K562 (cell line): ENCODE measurements at regions not wholly inside any gene's neighbourhood (a gene's known extent, or its start where the extent isn't known, plus 50 kb on each side); places are given as distances from the start of the nearest gene placed in this dataset.

ENCODE experiments used
- ATAC-seq: fragments of 200-7000 bp; cut with Tn5 transposase; 3 replicates; pipeline ENCODE4 v1.9.1; 2020; ENCODE audit warnings: moderate library complexity
- BruUV-seq: library from RNA; stranded (reverse); fragments of 400-500 nt; replicated peaks from 2 replicates; lab custom pipeline; 2021; lab: Mats Ljungman, UMichigan
- CTCF ChIA-PET: fragments of 300-600 bp; formaldehyde crosslinking; extraction: SDS; loops from one replicate; lab custom pipeline; 2021; ENCODE audit warnings: low intra/inter-chr PET ratio; lab: Yijun Ruan, JAX
- POLR2A ChIA-PET: fragments of 300-600, 350-650 bp; sonication (Branson Sonifier 250); formaldehyde crosslinking; extraction: SDS; loops from one replicate; lab custom pipeline; 2021; ENCODE audit warnings: antibody characterized with exemption, inconsistent platforms; lab: Yijun Ruan, JAX
- DNase-seq, 4 experiments: peaks; one replicate each; pipeline versions ENCODE4 v3.0.0 to v3.0.0-alpha.2; 2011 to 2018; ENCODE audit warnings: low spot score in 3 of 4, mixed read lengths in 3 of 4; ENCODE audit errors: extremely low read depth in 1 of 4
- FAIRE-seq: peaks from 2 replicates; lab custom pipeline; 2011; peaks lifted over from hg19 to GRCh38; lab: Jason Lieb, UNC
- H2AFZ ChIP-seq: 2 replicates; pipeline ENCODE4 v1.6.0; 2011; ENCODE audit warnings: low read depth, low read length, control low read depth, inconsistent platforms
- H3K27ac ChIP-seq: fragments of 200-600 bp; 3 replicates; pipeline ENCODE4 v1.8.0; 2011; ENCODE audit warnings: low read depth, mild to moderate bottlenecking, control low read depth, inconsistent platforms, low read length, moderate library complexity, mixed read lengths; ENCODE audit errors: extremely low read depth
- H3K27me3 ChIP-seq, 2 experiments: fragments of 300-600 bp in 1 of 2; 2 replicates in 1 of 2; 3 replicates in 1 of 2; pipeline versions ENCODE4 v1.6.0 to v1.8.0; 2011; ENCODE audit warnings: inconsistent platforms in 2 of 2, low read length in 2 of 2, mild to moderate bottlenecking in 1 of 2, mixed read lengths in 1 of 2, moderate library complexity in 1 of 2; ENCODE audit not compliant: control insufficient read depth in 2 of 2, insufficient read depth in 2 of 2
- H3K36me3 ChIP-seq: fragments of 300-600 bp; 3 replicates; pipeline ENCODE4 v1.8.0; 2011; ENCODE audit warnings: mild to moderate bottlenecking, low read length, inconsistent platforms; ENCODE audit not compliant: control insufficient read depth, insufficient read depth
- H3K4me1 ChIP-seq, 2 experiments: fragments of 200-600 bp in 1 of 2; replicated peaks in 1 of 2; 2 replicates in 1 of 2; 3 replicates in 1 of 2; pipeline versions ENCODE4 v1.5.1 to v1.8.0; 2011; ENCODE audit warnings: inconsistent platforms in 2 of 2, low read length in 2 of 2, mild to moderate bottlenecking in 1 of 2, mixed read lengths in 1 of 2, moderate library complexity in 1 of 2; ENCODE audit not compliant: control insufficient read depth in 2 of 2, insufficient read depth in 2 of 2
- H3K4me2 ChIP-seq: 2 replicates; pipeline ENCODE4 v1.6.1; 2011; ENCODE audit warnings: low read length, control low read depth, inconsistent platforms, mixed read lengths; ENCODE audit not compliant: insufficient read depth
- H3K4me3 ChIP-seq: fragments of 200-600 bp; sonication (generic), shearing (Covaris generic); 2 replicates; pipeline ENCODE4 v1.5.1; 2016; ENCODE audit warnings: control low read depth, inconsistent platforms
- H3K79me2 ChIP-seq: fragments of 200-600 bp; 3 replicates; pipeline ENCODE4 v1.8.0; 2011; ENCODE audit warnings: low read length, inconsistent platforms; ENCODE audit not compliant: control insufficient read depth, insufficient read depth
- H3K9ac ChIP-seq, 2 experiments: 2 replicates each; pipeline versions ENCODE4 v1.6.0 to v1.6.1; 2011; ENCODE audit warnings: low read depth in 2 of 2, low read length in 2 of 2, control low read depth in 1 of 2, inconsistent platforms in 1 of 2, mild to moderate bottlenecking in 1 of 2, mixed read lengths in 1 of 2; ENCODE audit not compliant: insufficient read depth in 1 of 2
- H3K9me1 ChIP-seq: one replicate; pipeline ENCODE4 v1.6.0; 2011; ENCODE audit warnings: inconsistent platforms, mild to moderate bottlenecking, low read length, moderate library complexity; ENCODE audit not compliant: control insufficient read depth, insufficient read depth
- H3K9me3 ChIP-seq: replicated peaks from 2 replicates; pipeline ENCODE4 v1.5.1; 2011; ENCODE audit warnings: low read depth, low read length, inconsistent platforms; ENCODE audit not compliant: control insufficient read depth, insufficient read depth
- H4K20me1 ChIP-seq: replicated peaks from 2 replicates; pipeline ENCODE4 v1.6.1; 2011; ENCODE audit warnings: low read length, inconsistent platforms, mixed read lengths; ENCODE audit not compliant: control insufficient read depth, insufficient read depth
- BHLHE40 ChIP-seq: IDR thresholded peaks from 2 replicates; pipeline ENCODE4 v1.6.1; 2011; ENCODE audit warnings: low read length, improper control_type of control experiment
- KDM5B ChIP-seq: fragments of 200-600 bp; sonication (generic); IDR thresholded peaks from 2 replicates; pipeline ENCODE4 v1.6.1; 2012; ENCODE audit warnings: low read depth, mild to moderate bottlenecking, moderate library complexity, low read length, control low read depth, inconsistent platforms; ENCODE audit not compliant: insufficient replicate concordance
- LARP7 ChIP-seq: fragments of 450-650 bp; IDR thresholded peaks from 2 replicates; pipeline ENCODE4 v1.6.1; 2016
- NFYB ChIP-seq: IDR thresholded peaks from 2 replicates; pipeline ENCODE4 v1.6.1; 2011; ENCODE audit warnings: mild to moderate bottlenecking, moderate library complexity; ENCODE audit not compliant: insufficient read length; ENCODE audit errors: extremely low read depth
- PPARD ChIP-seq: fragments of 250-450 bp; sonication (Bioruptor Pico); IDR thresholded peaks from 2 replicates; pipeline ENCODE4 v1.8.0; 2022; ENCODE audit warnings: inconsistent platforms, mild to moderate bottlenecking, moderate library complexity
- RBM22 ChIP-seq: fragments of 200-400 bp; formaldehyde crosslinking; IDR thresholded peaks from 2 replicates; pipeline ENCODE4 v1.6.1; 2018; ENCODE audit warnings: low read length, low read depth; ENCODE audit not compliant: poor library complexity, severe bottlenecking
- SRSF3 ChIP-seq: fragments of 200-400 bp; formaldehyde crosslinking; IDR thresholded peaks from 2 replicates; pipeline ENCODE4 v1.6.1; 2016; ENCODE audit warnings: mild to moderate bottlenecking, low read length, moderate library complexity; ENCODE audit not compliant: insufficient read depth
- SUPT5H ChIP-seq: fragments of 450-650 bp; IDR thresholded peaks from 2 replicates; pipeline ENCODE4 v1.6.1; 2016
- THRAP3 ChIP-seq: fragments of 450-650 bp; IDR thresholded peaks from 2 replicates; pipeline ENCODE4 v1.6.1; 2016; ENCODE audit warnings: mild to moderate bottlenecking, inconsistent platforms, borderline replicate concordance
- ZBED1 ChIP-seq: IDR thresholded peaks from 2 replicates; pipeline ENCODE4 v1.6.1; 2014
- ZC3H4 ChIP-seq: sonication (generic); formaldehyde crosslinking; IDR thresholded peaks from 2 replicates; pipeline ENCODE4 v1.9.0; 2021; ENCODE audit warnings: missing genetic modification reagents, borderline replicate concordance
- ZNF121 ChIP-seq: sonication (generic); formaldehyde crosslinking; conservative IDR thresholded peaks from 2 replicates; pipeline ENCODE4 v1.8.0; 2022; ENCODE audit warnings: missing genetic modification reagents
- ZNF324 ChIP-seq: fragments of 250-450 bp; sonication (Bioruptor Pico); IDR thresholded peaks from 2 replicates; pipeline ENCODE4 v1.4.0; 2020; ENCODE audit warnings: mild to moderate bottlenecking
- ZNF589 ChIP-seq: fragments of 200-800 bp; sonication (Bioruptor generic); IDR thresholded peaks from 2 replicates; pipeline ENCODE4 v1.6.1; 2016; ENCODE audit warnings: low read depth, missing genetic modification characterization, missing compliant biosample characterization
- WGBS: fragments of 100-300 bp; shearing (Covaris generic); methylation state at CpG from one replicate; pipeline ENCODE4 v1.1.6; 2016; ENCODE audit warnings: low coverage, mixed read lengths; ENCODE audit not compliant: insufficient coverage; ENCODE audit errors: missing lambda C conversion rate; 5-methylcytosine and 5-hydroxymethylcytosine counted together
- in situ Hi-C: fragments of 300-500 bp; cut with MboI; formaldehyde crosslinking; loops from 4 replicates; pipeline ENCODE4 v1.15.0; 2018; ENCODE audit warnings: inconsistent platforms, mixed read lengths
- intact Hi-C: fragments of 100-400 bp; cut with micrococcal nuclease; formaldehyde crosslinking; loops from 2 replicates; pipeline ENCODE4 v1.14.2; 2022
- TF ChIP-seq, protein P1 (sequence below): fragments of 250-450 bp; sonication (Bioruptor Pico); IDR thresholded peaks from 2 replicates; pipeline ENCODE4 v1.8.0; 2022; ENCODE audit warnings: moderate library complexity, mild to moderate bottlenecking, inconsistent platforms
- TF ChIP-seq, protein P2 (sequence below): fragments of 250-450 bp; sonication (Bioruptor Pico); IDR thresholded peaks from 2 replicates; pipeline ENCODE4 v1.8.0; 2021; ENCODE audit warnings: moderate library complexity, mild to moderate bottlenecking, inconsistent platforms
- TF ChIP-seq, protein P3 (sequence below), 2 experiments: fragments of 150-350 bp in 1 of 2; IDR thresholded peaks; 2 replicates each; pipeline ENCODE4 v1.6.1; 2012 to 2016; ENCODE audit warnings: low read depth in 2 of 2, low read length in 2 of 2, mild to moderate bottlenecking in 1 of 2, moderate library complexity in 1 of 2

DNA sequence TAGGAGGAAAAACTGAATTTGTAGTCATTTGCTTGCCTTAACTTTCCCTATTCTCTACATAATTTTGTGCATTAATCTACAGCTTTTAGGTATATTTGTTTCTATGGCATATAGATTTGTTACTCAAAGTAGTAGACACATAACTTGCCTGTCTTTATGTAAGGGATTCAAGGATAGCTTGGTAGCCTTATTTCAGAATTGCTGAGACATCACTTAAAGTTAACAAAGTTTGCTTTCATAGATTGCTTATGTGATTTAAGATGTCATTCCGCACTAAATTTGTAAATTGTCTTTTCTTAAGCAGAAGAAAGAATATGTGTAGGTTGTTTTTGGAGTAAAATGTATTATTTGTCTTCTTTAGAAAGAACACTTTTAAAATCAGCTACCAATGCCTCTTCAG, 477.7 kb upstream of the NOVA1 start:
- Histone ChIP-seq H3K4me2 (no peak overlapping the region), H3K4me1 (no peaks in the 10 kb centered on the region), H3K27ac (no peak overlapping the region), H3K79me2 (no peaks in the 10 kb centered on the region), H3K9ac (no peak overlapping the region), H3K9me1 (no peaks in the 10 kb centered on the region), H3K36me3 (no peaks in the 10 kb centered on the region), H4K20me1 (no peaks in the 10 kb centered on the region), H2AFZ (no peak overlapping the region), H3K9me3 (no peaks in the 10 kb centered on the region), H3K4me3 (no peak overlapping the region), H3K27me3 (no peaks in the 10 kb centered on the region)
- BruUV-seq = no TSS peak
- CTCF ChIA-PET = no interaction called here
- no peak for FAIRE-seq
- in situ Hi-C loops = no loop called here
- TF ChIP-seq BHLHE40 = no peak
- no peak for TF ChIP-seq LARP7
- TF ChIP-seq ZNF121 (CRISPR knock-in tag) = no peak
- TF ChIP-seq SUPT5H = no peak
- no peak for TF ChIP-seq ZC3H4 (CRISPR knock-in tag)
- no peak for TF ChIP-seq THRAP3
- no peak for TF ChIP-seq ZNF324 (CRISPR knock-in tag)
- TF ChIP-seq KDM5B = no peak
- TF ChIP-seq SRSF3 = no peak
- TF ChIP-seq, protein P1, sequence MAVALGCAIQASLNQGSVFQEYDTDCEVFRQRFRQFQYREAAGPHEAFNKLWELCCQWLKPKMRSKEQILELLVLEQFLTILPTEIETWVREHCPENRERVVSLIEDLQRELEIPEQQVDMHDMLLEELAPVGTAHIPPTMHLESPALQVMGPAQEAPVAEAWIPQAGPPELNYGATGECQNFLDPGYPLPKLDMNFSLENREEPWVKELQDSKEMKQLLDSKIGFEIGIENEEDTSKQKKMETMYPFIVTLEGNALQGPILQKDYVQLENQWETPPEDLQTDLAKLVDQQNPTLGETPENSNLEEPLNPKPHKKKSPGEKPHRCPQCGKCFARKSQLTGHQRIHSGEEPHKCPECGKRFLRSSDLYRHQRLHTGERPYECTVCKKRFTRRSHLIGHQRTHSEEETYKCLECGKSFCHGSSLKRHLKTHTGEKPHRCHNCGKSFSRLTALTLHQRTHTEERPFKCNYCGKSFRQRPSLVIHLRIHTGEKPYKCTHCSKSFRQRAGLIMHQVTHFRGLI (CRISPR knock-in tag) = no peak
- no peak for TF ChIP-seq ZBED1
- TF ChIP-seq ZNF589 (CRISPR knock-in tag) = no peak
- TF ChIP-seq, protein P2, sequence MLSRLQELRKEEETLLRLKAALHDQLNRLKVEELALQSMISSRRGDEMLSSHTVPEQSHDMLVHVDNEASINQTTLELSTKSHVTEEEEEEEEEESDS (CRISPR knock-in tag) = no peak
- TF ChIP-seq PPARD = no peak
- TF ChIP-seq NFYB = no peak
- no peak for TF ChIP-seq RBM22
- TF ChIP-seq, protein P3, sequence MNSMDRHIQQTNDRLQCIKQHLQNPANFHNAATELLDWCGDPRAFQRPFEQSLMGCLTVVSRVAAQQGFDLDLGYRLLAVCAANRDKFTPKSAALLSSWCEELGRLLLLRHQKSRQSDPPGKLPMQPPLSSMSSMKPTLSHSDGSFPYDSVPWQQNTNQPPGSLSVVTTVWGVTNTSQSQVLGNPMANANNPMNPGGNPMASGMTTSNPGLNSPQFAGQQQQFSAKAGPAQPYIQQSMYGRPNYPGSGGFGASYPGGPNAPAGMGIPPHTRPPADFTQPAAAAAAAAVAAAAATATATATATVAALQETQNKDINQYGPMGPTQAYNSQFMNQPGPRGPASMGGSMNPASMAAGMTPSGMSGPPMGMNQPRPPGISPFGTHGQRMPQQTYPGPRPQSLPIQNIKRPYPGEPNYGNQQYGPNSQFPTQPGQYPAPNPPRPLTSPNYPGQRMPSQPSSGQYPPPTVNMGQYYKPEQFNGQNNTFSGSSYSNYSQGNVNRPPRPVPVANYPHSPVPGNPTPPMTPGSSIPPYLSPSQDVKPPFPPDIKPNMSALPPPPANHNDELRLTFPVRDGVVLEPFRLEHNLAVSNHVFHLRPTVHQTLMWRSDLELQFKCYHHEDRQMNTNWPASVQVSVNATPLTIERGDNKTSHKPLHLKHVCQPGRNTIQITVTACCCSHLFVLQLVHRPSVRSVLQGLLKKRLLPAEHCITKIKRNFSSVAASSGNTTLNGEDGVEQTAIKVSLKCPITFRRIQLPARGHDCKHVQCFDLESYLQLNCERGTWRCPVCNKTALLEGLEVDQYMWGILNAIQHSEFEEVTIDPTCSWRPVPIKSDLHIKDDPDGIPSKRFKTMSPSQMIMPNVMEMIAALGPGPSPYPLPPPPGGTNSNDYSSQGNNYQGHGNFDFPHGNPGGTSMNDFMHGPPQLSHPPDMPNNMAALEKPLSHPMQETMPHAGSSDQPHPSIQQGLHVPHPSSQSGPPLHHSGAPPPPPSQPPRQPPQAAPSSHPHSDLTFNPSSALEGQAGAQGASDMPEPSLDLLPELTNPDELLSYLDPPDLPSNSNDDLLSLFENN (IDR thresholded peaks at IDR 0.05; ENCODE audit: low read depth in 2 of 2, low read length in 2 of 2) = no peak
- no peak for DNase-seq
- ATAC-seq = no peak
- POLR2A ChIA-PET = no interaction called here
- intact Hi-C loops = no loop called here
- WGBS = 0% methylated on average over 1 of the region's 1 CpG
